GM23338 (cell line): ENCODE measurements at regions not wholly inside any gene's neighbourhood (a gene's known extent, or its start where the extent isn't known, plus 50 kb on each side); places are given as distances from the start of the nearest gene placed in this dataset.

Experiments used
- ATAC-seq: fragments of 200-7000 bp; cut with Tn5 transposase; 3 replicates; pipeline ENCODE4 v1.9.1; 2020
- DNase-seq: peaks from one replicate; pipeline ENCODE4 v3.0.0-alpha.2; 2015; ENCODE audit warnings: low spot score
- H2AFZ ChIP-seq: fragments of 200-600 bp; sonication (generic); 2 replicates; pipeline ENCODE4 v1.8.0; 2016; ENCODE audit warnings: antibody characterized with exemption, mild to moderate bottlenecking, moderate library complexity
- H3F3A ChIP-seq: fragments of 200-600 bp; sonication (generic); replicated peaks from 2 replicates; pipeline ENCODE4 v1.8.0; 2017; ENCODE audit warnings: antibody characterized with exemption, mixed run types, low read depth
- H3K27ac ChIP-seq: fragments of 200-600 bp; sonication (generic); 2 replicates; pipeline ENCODE4 v1.6.1; 2016; ENCODE audit warnings: low read depth
- H3K27me3 ChIP-seq: fragments of 200-600 bp; sonication (generic); 2 replicates; pipeline ENCODE4 v1.8.0; 2016; ENCODE audit warnings: mild to moderate bottlenecking, mixed run types, moderate library complexity; ENCODE audit not compliant: insufficient read depth
- H3K36me3 ChIP-seq: fragments of 200-600 bp; sonication (generic); 2 replicates; pipeline ENCODE4 v1.8.0; 2016; ENCODE audit warnings: mild to moderate bottlenecking; ENCODE audit not compliant: insufficient read depth
- H3K4me1 ChIP-seq: fragments of 200-600 bp; sonication (generic); 2 replicates; pipeline ENCODE4 v1.8.0; 2016; ENCODE audit warnings: mild to moderate bottlenecking, moderate library complexity; ENCODE audit not compliant: insufficient read depth
- H3K4me2 ChIP-seq: fragments of 200-600 bp; sonication (generic); 2 replicates; pipeline ENCODE4 v1.7.1; 2017; ENCODE audit warnings: mixed run types
- H3K4me3 ChIP-seq: fragments of 200-600 bp; sonication (generic); 2 replicates; pipeline ENCODE4 v1.6.1; 2016; ENCODE audit warnings: mixed run types
- H3K79me2 ChIP-seq: fragments of 200-600 bp; sonication (generic); replicated peaks from 2 replicates; pipeline ENCODE4 v1.8.0; 2017; ENCODE audit warnings: mild to moderate bottlenecking; ENCODE audit not compliant: insufficient read depth
- H3K9me2 ChIP-seq: fragments of 200-600 bp; sonication (generic); 2 replicates; pipeline ENCODE4 v1.8.0; 2017; ENCODE audit not compliant: insufficient read depth
- H4K20me1 ChIP-seq: fragments of 200-600 bp; sonication (generic); replicated peaks from 2 replicates; pipeline ENCODE4 v1.8.0; 2017; ENCODE audit warnings: mild to moderate bottlenecking; ENCODE audit not compliant: insufficient read depth
- H3K27ac Mint-ChIP-seq: 2 replicates; pipeline ENCODE4 v1.8.0; 2020; ENCODE audit warnings: inconsistent platforms, mild to moderate bottlenecking, moderate library complexity, mixed read lengths
- H3K27me3 Mint-ChIP-seq: 3 replicates; pipeline ENCODE4 v1.8.0; 2022; ENCODE audit warnings: low read depth, mild to moderate bottlenecking, moderate library complexity, mixed read lengths, inconsistent platforms; ENCODE audit not compliant: insufficient read depth, poor library complexity
- H3K36me3 Mint-ChIP-seq: 3 replicates; pipeline ENCODE4 v1.8.0; 2021; ENCODE audit warnings: low read depth, mild to moderate bottlenecking, inconsistent platforms, moderate library complexity, mixed read lengths
- H3K4me1 Mint-ChIP-seq: 3 replicates; pipeline ENCODE4 v1.8.0; 2020; ENCODE audit warnings: mild to moderate bottlenecking, inconsistent platforms, mixed read lengths
- H3K4me3 Mint-ChIP-seq: 3 replicates; pipeline ENCODE4 v1.8.0; 2021; ENCODE audit warnings: moderate library complexity, mild to moderate bottlenecking, inconsistent platforms, mixed read lengths
- H3K9me3 Mint-ChIP-seq: 3 replicates; pipeline ENCODE4 v1.8.0; 2020; ENCODE audit warnings: moderate library complexity, mild to moderate bottlenecking, inconsistent platforms, mixed read lengths
- EZH2phosphoT487 ChIP-seq: fragments of 200-600 bp; sonication (generic); IDR thresholded peaks from one replicate; pipeline ENCODE4 v1.8.1; 2018; ENCODE audit warnings: antibody characterized with exemption; ENCODE audit not compliant: unreplicated experiment
- NANOG ChIP-seq: IDR thresholded peaks from 2 replicates; pipeline ENCODE4 v1.6.1; 2016; ENCODE audit warnings: antibody characterized with exemption, borderline replicate concordance
- ZNF331 ChIP-seq: fragments of 250-450 bp; sonication (Bioruptor Pico); IDR thresholded peaks from 2 replicates; pipeline ENCODE4 v1.5.0; 2020; ENCODE audit warnings: low read depth, mild to moderate bottlenecking, moderate library complexity
- ZNF462 ChIP-seq: fragments of 250-450 bp; sonication (Bioruptor Pico); IDR thresholded peaks from 2 replicates; pipeline ENCODE4 v1.5.0; 2020; ENCODE audit warnings: mild to moderate bottlenecking, moderate library complexity
- TF ChIP-seq, protein P1 (sequence below): IDR thresholded peaks from 2 replicates; pipeline ENCODE4 v1.6.1; 2016; ENCODE audit warnings: antibody characterized with exemption

- H2AFZ ChIP-seq: peak overlapping the region; percentile 38; the same call in 1 of the 2 replicates
- no peaks in the 10 kb centered on the region for H3K27me3 ChIP-seq
- H3K4me2 ChIP-seq: no peak overlapping the region
- H3F3A ChIP-seq: 0 out of 2 replicates have a peak, but pooled peaks cover 4% of the 10 kb centered on the region
- H3K4me1 ChIP-seq: peaks cover 22% of the 10 kb centered on the region
- DNase-seq: no peak
- peaks cover 19% of the 10 kb centered on the region; the same call in 1 of the 2 replicates for H3K9me2 ChIP-seq
- H3K36me3 ChIP-seq: no peaks in the 10 kb centered on the region
- H4K20me1 ChIP-seq: no peaks in the 10 kb centered on the region
- no peaks in the 10 kb centered on the region for H3K79me2 ChIP-seq
- no peak overlapping the region for H3K27ac ChIP-seq
- H3K4me3 ChIP-seq: no peak overlapping the region
- Mint-ChIP-seq H3K4me3 (no peak overlapping the region), H3K36me3 (peaks cover under 1% of the 10 kb centered on the region; the same call in 1 of the 3 replicates), H3K9me3 (no peaks in the 10 kb centered on the region; the same call in 1 of the 3 replicates), H3K4me1 (peaks cover 24% of the 10 kb centered on the region), H3K27ac (no peak overlapping the region), H3K27me3 (peaks cover 2% of the 10 kb centered on the region)
- no peak for ATAC-seq
- TF ChIP-seq EZH2phosphoT487: no peak
- no peak for TF ChIP-seq ZNF331
- no peak for TF ChIP-seq NANOG
- TF ChIP-seq, protein P1, sequence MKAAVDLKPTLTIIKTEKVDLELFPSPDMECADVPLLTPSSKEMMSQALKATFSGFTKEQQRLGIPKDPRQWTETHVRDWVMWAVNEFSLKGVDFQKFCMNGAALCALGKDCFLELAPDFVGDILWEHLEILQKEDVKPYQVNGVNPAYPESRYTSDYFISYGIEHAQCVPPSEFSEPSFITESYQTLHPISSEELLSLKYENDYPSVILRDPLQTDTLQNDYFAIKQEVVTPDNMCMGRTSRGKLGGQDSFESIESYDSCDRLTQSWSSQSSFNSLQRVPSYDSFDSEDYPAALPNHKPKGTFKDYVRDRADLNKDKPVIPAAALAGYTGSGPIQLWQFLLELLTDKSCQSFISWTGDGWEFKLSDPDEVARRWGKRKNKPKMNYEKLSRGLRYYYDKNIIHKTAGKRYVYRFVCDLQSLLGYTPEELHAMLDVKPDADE: no peak
- no peak for TF ChIP-seq ZNF462 (CRISPR knock-in tag)
Observed at GRCh38 chr11:13102865-13103539, 93.9 kb downstream of the RASSF10 start.
